ENCODE measurements at regions not wholly inside any gene's neighbourhood (a gene's known extent, or its start where the extent isn't known, plus 50 kb on each side); places are given as distances from the start of the nearest gene placed in this dataset.

GRCh38 chr6:81194374-81194773, 558.1 kb downstream of the TENT5A start:
- TF ChIP-seq GATA2 (IDR thresholded peaks at IDR 0.05; ENCODE audit: low read depth, low read length) = no peak
- TF ChIP-seq GATA3 (IDR thresholded peaks at IDR 0.05; ENCODE audit: low read depth, low read length) = no peak

GRCh38 chr6:81172056-81172740, 580.3 kb downstream of the TENT5A start:
- TF ChIP-seq GATA2 (IDR thresholded peaks at IDR 0.05; ENCODE audit: low read depth, low read length) (no peak), GATA3 (IDR thresholded peaks at IDR 0.05; ENCODE audit: low read depth, low read length) (no peak)

GRCh38 chr6:81169166-81169565, 583.3 kb downstream of the TENT5A start:
- no peak for TF ChIP-seq GATA2 (IDR thresholded peaks at IDR 0.05; ENCODE audit: low read depth, low read length)
- no peak for TF ChIP-seq GATA3 (IDR thresholded peaks at IDR 0.05; ENCODE audit: low read depth, low read length)

GRCh38 chr6:81166770-81167169, 585.7 kb downstream of the TENT5A start:
- no peak for TF ChIP-seq GATA3 (IDR thresholded peaks at IDR 0.05; ENCODE audit: low read depth, low read length)
- no peak for TF ChIP-seq GATA2 (IDR thresholded peaks at IDR 0.05; ENCODE audit: low read depth, low read length)

GRCh38 chr6:81158956-81159355, 593.5 kb downstream of the TENT5A start:
- no peak for TF ChIP-seq GATA2 (IDR thresholded peaks at IDR 0.05; ENCODE audit: low read depth, low read length)
- no peak for TF ChIP-seq GATA3 (IDR thresholded peaks at IDR 0.05; ENCODE audit: low read depth, low read length)

- TF ChIP-seq GATA2 (IDR thresholded peaks at IDR 0.05; ENCODE audit: low read depth, low read length) (peak; percentile 42; the same call in 1 of the 2 replicates), GATA3 (IDR thresholded peaks at IDR 0.05; ENCODE audit: low read depth, low read length) (no peak; the same call in 1 of the 2 replicates)
These were observed 603.7 kb downstream of the TENT5A start for GRCh38 chr6:81148751-81149150.

GRCh38 chr6:81145506-81145905, 607.0 kb downstream of the TENT5A start:
- TF ChIP-seq GATA2 (IDR thresholded peaks at IDR 0.05; ENCODE audit: low read depth, low read length) = no peak
- no peak for TF ChIP-seq GATA3 (IDR thresholded peaks at IDR 0.05; ENCODE audit: low read depth, low read length)

- TF ChIP-seq GATA3 (IDR thresholded peaks at IDR 0.05; ENCODE audit: low read depth, low read length) (no peak), GATA2 (IDR thresholded peaks at IDR 0.05; ENCODE audit: low read depth, low read length) (no peak)
These were observed 608.1 kb downstream of the TENT5A start for GRCh38 chr6:81144346-81144745.

GRCh38 chr6:81138236-81138635, 614.2 kb downstream of the TENT5A start:
- TF ChIP-seq GATA3 (IDR thresholded peaks at IDR 0.05; ENCODE audit: low read depth, low read length) (no peak), GATA2 (IDR thresholded peaks at IDR 0.05; ENCODE audit: low read depth, low read length) (no peak)

- no peak for TF ChIP-seq GATA2 (IDR thresholded peaks at IDR 0.05; ENCODE audit: low read depth, low read length)
- TF ChIP-seq GATA3 (IDR thresholded peaks at IDR 0.05; ENCODE audit: low read depth, low read length) = no peak
These were observed 621.5 kb downstream of the TENT5A start for GRCh38 chr6:81130969-81131368.

GRCh38 chr6:81130061-81130460, 622.4 kb downstream of the TENT5A start:
- TF ChIP-seq GATA2 (IDR thresholded peaks at IDR 0.05; ENCODE audit: low read depth, low read length) = no peak
- TF ChIP-seq GATA3 (IDR thresholded peaks at IDR 0.05; ENCODE audit: low read depth, low read length) = no peak

- no peak for TF ChIP-seq GATA2 (IDR thresholded peaks at IDR 0.05; ENCODE audit: low read depth, low read length)
- no peak for TF ChIP-seq GATA3 (IDR thresholded peaks at IDR 0.05; ENCODE audit: low read depth, low read length)
These were observed 623.8 kb downstream of the TENT5A start for GRCh38 chr6:81128671-81129070.

- TF ChIP-seq GATA3 (IDR thresholded peaks at IDR 0.05; ENCODE audit: low read depth, low read length) (no peak), GATA2 (IDR thresholded peaks at IDR 0.05; ENCODE audit: low read depth, low read length) (no peak)
These were observed 626.3 kb downstream of the TENT5A start for GRCh38 chr6:81126150-81126549.

- TF ChIP-seq GATA3 (IDR thresholded peaks at IDR 0.05; ENCODE audit: low read depth, low read length) (no peak), GATA2 (IDR thresholded peaks at IDR 0.05; ENCODE audit: low read depth, low read length) (no peak)
These were observed 632.2 kb downstream of the TENT5A start for GRCh38 chr6:81120280-81120679.

- TF ChIP-seq GATA3 (IDR thresholded peaks at IDR 0.05; ENCODE audit: low read depth, low read length) = no peak
- TF ChIP-seq GATA2 (IDR thresholded peaks at IDR 0.05; ENCODE audit: low read depth, low read length) = no peak
These were observed 646.5 kb downstream of the TENT5A start for GRCh38 chr6:81105998-81106397.
